GM21528 (cell line): ENCODE measurements at regions not wholly inside any gene's neighbourhood (a gene's known extent, or its start where the extent isn't known, plus 50 kb on each side); places are given as distances from the start of the nearest gene placed in this dataset.
"Not testable (repeated sequence)": the region's sequence is repeated elsewhere in the genome, so short reads cannot be mapped to it uniquely, and the experiment has no call there.

Experiments
- ATAC-seq: cut with Tn5 transposase; IDR thresholded peaks from one replicate; pipeline ENCODE4 v1.9.1; 2021; ENCODE audit warnings: mild to moderate bottlenecking, moderate library complexity; ENCODE audit not compliant: unreplicated experiment, low FRiP score

GRCh38 chr3:153951276-153951675 lies 169.9 kb upstream of the ARHGEF26 start:
- no peak for ATAC-seq

- ATAC-seq = no peak
Observed at GRCh38 chr3:153952091-153952490, 169.1 kb upstream of the ARHGEF26 start.

GRCh38 chr3:153956613-153957012 lies 164.6 kb upstream of the ARHGEF26 start:
- ATAC-seq = no peak

GRCh38 chr3:153957421-153957820 lies 163.8 kb upstream of the ARHGEF26 start:
- ATAC-seq = no peak

GRCh38 chr3:153958635-153959595 lies 162.3 kb upstream of the ARHGEF26 start:
- ATAC-seq = no peak

- ATAC-seq = no peak
Observed at GRCh38 chr3:153960458-153961074, 160.6 kb upstream of the ARHGEF26 start.

- ATAC-seq = no peak
Observed at GRCh38 chr3:153961494-153961893, 159.7 kb upstream of the ARHGEF26 start.

GRCh38 chr3:153963012-153963411 lies 158.2 kb upstream of the ARHGEF26 start:
- no peak for ATAC-seq

GRCh38 chr3:153967260-153967659 lies 153.9 kb upstream of the ARHGEF26 start:
- no peak for ATAC-seq

- peak; percentile 44 for ATAC-seq
Observed at GRCh38 chr3:153970047-153970446, 151.1 kb upstream of the ARHGEF26 start.

- no peak for ATAC-seq
Observed at GRCh38 chr3:153970741-153971347, 150.3 kb upstream of the ARHGEF26 start.

GRCh38 chr3:153972862-153973261 lies 148.3 kb upstream of the ARHGEF26 start:
- ATAC-seq = peak; percentile 42

- peak; percentile 59 for ATAC-seq
Observed at GRCh38 chr3:153973722-153974265, 147.4 kb upstream of the ARHGEF26 start.

- ATAC-seq = no peak
Observed at GRCh38 chr3:153974614-153975013, 146.6 kb upstream of the ARHGEF26 start.

GRCh38 chr3:153976891-153977554 lies 144.2 kb upstream of the ARHGEF26 start:
- ATAC-seq = no peak

GRCh38 chr3:153978006-153978405 lies 143.2 kb upstream of the ARHGEF26 start:
- ATAC-seq = no peak

- no peak for ATAC-seq
Observed at GRCh38 chr3:153979418-153980251, 141.6 kb upstream of the ARHGEF26 start.

- ATAC-seq = no peak
Observed at GRCh38 chr3:153980252-153980590, 141.0 kb upstream of the ARHGEF26 start.

GRCh38 chr3:153997364-153997763 lies 123.8 kb upstream of the ARHGEF26 start:
- not testable (repeated sequence) for ATAC-seq

GRCh38 chr3:154003649-154004048 lies 117.5 kb upstream of the ARHGEF26 start:
- no peak for ATAC-seq
